Esophagus squamous epithelium (tissue), 5 donors: ENCODE measurements at regions not wholly inside any gene's neighbourhood (a gene's known extent, or its start where the extent isn't known, plus 50 kb on each side); places are given as distances from the start of the nearest gene placed in this dataset.

Experiments
- DNase-seq: peaks from one replicate; lab custom pipeline; 2025; lab: John Stamatoyannopoulos, UW
- H3K27ac ChIP-seq, 4 donors: fragments of 200-600 bp; sonication (generic); one replicate each; pipeline ENCODE4 v1.5.1; 2016 to 2019; ENCODE audit warnings: mild to moderate bottlenecking in 1 of 4
- H3K27me3 ChIP-seq, 4 donors: fragments of 200-600 bp; sonication (generic); 1 replicate in 3 of 4; 2 replicates in 1 of 4; pipeline versions ENCODE4 v1.5.1 to v1.6.0; 2017 to 2021; ENCODE audit warnings: antibody characterized with exemption in 1 of 4
- H3K36me3 ChIP-seq, 3 donors: fragments of 200-600 bp; sonication (generic); one replicate each; pipeline ENCODE4 v1.5.1; 2016 to 2019
- H3K4me1 ChIP-seq, 3 donors: fragments of 200-600 bp; sonication (generic); one replicate each; pipeline ENCODE4 v1.5.1; 2017 to 2019
- H3K4me3 ChIP-seq, 4 donors: fragments of 200-600 bp; sonication (generic); 1 replicate in 3 of 4; 2 replicates in 1 of 4; pipeline ENCODE4 v1.5.1; 2016 to 2019; ENCODE audit warnings: mild to moderate bottlenecking in 2 of 4, moderate library complexity in 1 of 4
- H3K9me3 ChIP-seq, 3 donors: fragments of 200-600 bp; sonication (generic); one replicate each; pipeline ENCODE4 v1.5.1; 2016 to 2019
- CTCF ChIP-seq, 6 experiments: fragments of 450-650 bp in 4 of 6; fragments of 200-600 bp in 2 of 6; sonication (generic) in 2 of 6; IDR thresholded peaks; one replicate each; pipeline ENCODE4 v1.5.1; 2016 to 2019; ENCODE audit warnings: antibody characterized with exemption in 6 of 6, mild to moderate bottlenecking in 4 of 6, moderate library complexity in 4 of 6
- POLR2A ChIP-seq, 4 donors: fragments of 450-650 bp; IDR thresholded peaks; one replicate each; pipeline ENCODE4 v1.6.1; 2017; ENCODE audit warnings: antibody characterized with exemption in 4 of 4, mild to moderate bottlenecking in 4 of 4, moderate library complexity in 3 of 4
- WGBS, 2 donors: methylation state at CpG; one replicate each; pipeline ENCODE4 v1.1.5; 2018; 5-methylcytosine and 5-hydroxymethylcytosine counted together
- intact Hi-C: fragments of 100-400 bp; cut with DNase I; formaldehyde crosslinking; loops from one replicate; pipeline ENCODE4 v1.15.0; 2022
- donor health status: DM: yes; HTN: yes; CAD: no.

GRCh38 chr6:153263489-153263888 is 132.4 kb upstream of the RGS17 start:
- intact Hi-C loops: no loop called here
- no peaks in the 10 kb centered on the region for H3K4me1 ChIP-seq
- H3K36me3 ChIP-seq: no peaks in the 10 kb centered on the region
- no peaks in the 10 kb centered on the region for H3K27me3 ChIP-seq
- TF ChIP-seq CTCF (IDR thresholded peaks at IDR 0.05) (no peak), POLR2A (IDR thresholded peaks at IDR 0.05) (no peak)
- H3K9me3 ChIP-seq: no peaks in the 10 kb centered on the region
- 62 to 65% methylated on average over 5 of the region's 5 CpGs for WGBS, 2 donors
- H3K27ac ChIP-seq: no peak overlapping the region
- no peak for DNase-seq
- H3K4me3 ChIP-seq: no peak overlapping the region

- TF ChIP-seq CTCF (IDR thresholded peaks at IDR 0.05): no peak
- TF ChIP-seq POLR2A (IDR thresholded peaks at IDR 0.05): no peak
- no peak for DNase-seq
- Histone ChIP-seq H3K27ac (no peak overlapping the region), H3K4me3 (no peak overlapping the region), H3K4me1 (no peaks in the 10 kb centered on the region), H3K9me3 (no peaks in the 10 kb centered on the region), H3K36me3 (no peaks in the 10 kb centered on the region), H3K27me3 (no peaks in the 10 kb centered on the region)
- intact Hi-C loops: no loop called here
These were observed 120.2 kb upstream of the RGS17 start for GRCh38 chr6:153251326-153251725.

GRCh38 chr6:153237670-153238069 is 106.6 kb upstream of the RGS17 start:
- H3K4me1 ChIP-seq: no peaks in the 10 kb centered on the region
- no peaks in the 10 kb centered on the region for H3K36me3 ChIP-seq
- 34 to 38% methylated on average over 3 of the region's 3 CpGs for WGBS, 2 donors
- H3K27ac ChIP-seq: no peak overlapping the region
- no peak for TF ChIP-seq POLR2A (IDR thresholded peaks at IDR 0.05)
- no peaks in the 10 kb centered on the region for H3K27me3 ChIP-seq
- H3K4me3 ChIP-seq: no peak overlapping the region
- intact Hi-C loops: loop anchor here (10.0 kb wide), 1 partner anchor 277 kb away; no protein-coding TSS in a partner anchor
- H3K9me3 ChIP-seq: no peaks in the 10 kb centered on the region
- no peak for DNase-seq

- Histone ChIP-seq H3K9me3 (no peaks in the 10 kb centered on the region), H3K4me1 (no peaks in the 10 kb centered on the region), H3K27me3 (no peaks in the 10 kb centered on the region), H3K4me3 (no peak overlapping the region), H3K36me3 (no peaks in the 10 kb centered on the region), H3K27ac (no peak overlapping the region)
- intact Hi-C loops: loop anchor here (10.0 kb wide), 1 partner anchor 284 kb away; no protein-coding TSS in a partner anchor
- DNase-seq: no peak
- 10 to 17% methylated on average over 12 of the region's 12 CpGs for WGBS, 2 donors
- TF ChIP-seq POLR2A (IDR thresholded peaks at IDR 0.05): no peak
- peak; percentile 17 to 84 (median 64) for TF ChIP-seq CTCF (IDR thresholded peaks at IDR 0.05)
These were observed 100.1 kb upstream of the RGS17 start for GRCh38 chr6:153231048-153231646.

- Histone ChIP-seq H3K9me3 (no peaks in the 10 kb centered on the region), H3K4me1 (no peaks in the 10 kb centered on the region), H3K27ac (no peak overlapping the region), H3K4me3 (no peak overlapping the region), H3K36me3 (no peaks in the 10 kb centered on the region), H3K27me3 (no peaks in the 10 kb centered on the region)
- no peak for DNase-seq
- TF ChIP-seq CTCF (IDR thresholded peaks at IDR 0.05): no peak
- no peak for TF ChIP-seq POLR2A (IDR thresholded peaks at IDR 0.05)
- 22 to 65% methylated on average over 1 to 3 of the region's 3 CpGs for WGBS, 2 donors
- intact Hi-C loops: no loop called here
These were observed 87.2 kb upstream of the RGS17 start for GRCh38 chr6:153218184-153218792.
